GM12891 (cell line): ENCODE measurements at regions not wholly inside any gene's neighbourhood (a gene's known extent, or its start where the extent isn't known, plus 50 kb on each side); places are given as distances from the start of the nearest gene placed in this dataset.

ENCODE experiments used
- PAX5 ChIP-seq: IDR thresholded peaks from 2 replicates; pipeline ENCODE4 v1.6.1; 2011; ENCODE audit warnings: low read length, moderate library complexity, mild to moderate bottlenecking; ENCODE audit not compliant: insufficient read depth, severe bottlenecking
- POLR2A ChIP-seq: IDR thresholded peaks from 2 replicates; pipeline ENCODE4 v1.6.1; 2011; ENCODE audit warnings: low read depth, low read length, control low read depth
- POLR2AphosphoS5 ChIP-seq: IDR thresholded peaks from 2 replicates; pipeline ENCODE4 v1.6.1; 2011; ENCODE audit warnings: low read depth, low read length, control low read depth
- SPI1 ChIP-seq: IDR thresholded peaks from 2 replicates; pipeline ENCODE4 v1.6.1; 2011; ENCODE audit warnings: low read depth, low read length, control low read depth
- TAF1 ChIP-seq: IDR thresholded peaks from 2 replicates; pipeline ENCODE4 v1.6.1; 2011; ENCODE audit warnings: low read depth, low read length, control low read depth

DNA sequence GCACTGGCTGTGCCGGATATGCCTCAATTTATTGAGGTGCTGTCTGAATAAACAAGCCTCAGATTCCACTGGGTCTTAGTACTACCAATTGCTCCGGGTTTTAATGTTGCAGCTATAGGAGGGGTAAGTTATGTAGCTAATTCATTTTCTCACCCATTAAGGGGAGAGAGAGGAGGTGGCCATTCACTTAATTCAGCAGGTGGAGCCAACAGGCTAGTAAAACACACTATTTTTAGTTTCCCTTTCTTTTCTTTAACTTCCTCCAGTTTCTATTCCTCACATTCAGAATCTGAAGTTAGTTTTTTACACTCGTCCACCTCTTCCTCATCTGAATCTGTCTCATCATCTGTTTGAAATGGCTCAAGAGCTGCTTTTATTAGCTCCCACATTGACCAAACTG lies 105.6 kb upstream of the CDH10 start:
- TF ChIP-seq POLR2AphosphoS5: no peak
- TF ChIP-seq SPI1: no peak
- TF ChIP-seq POLR2A: no peak
- no peak for TF ChIP-seq TAF1
- TF ChIP-seq PAX5: no peak
